Hepatocyte (in vitro differentiated cells): ENCODE measurements at regions not wholly inside any gene's neighbourhood (a gene's known extent, or its start where the extent isn't known, plus 50 kb on each side); places are given as distances from the start of the nearest gene placed in this dataset.

ENCODE experiments used
- CTCF ChIP-seq: fragments of 200-600 bp; sonication (generic); IDR thresholded peaks from 2 replicates; pipeline ENCODE4 v1.5.1; 2016; ENCODE audit warnings: antibody characterized with exemption, mild to moderate bottlenecking; ENCODE audit not compliant: poor library complexity
- EZH2phosphoT487 ChIP-seq: fragments of 200-600 bp; sonication (generic); IDR thresholded peaks from one replicate; pipeline ENCODE4 v1.6.1; 2018; ENCODE audit warnings: antibody characterized with exemption, mild to moderate bottlenecking, low read depth, moderate library complexity; ENCODE audit not compliant: unreplicated experiment, severe bottlenecking

DNA sequence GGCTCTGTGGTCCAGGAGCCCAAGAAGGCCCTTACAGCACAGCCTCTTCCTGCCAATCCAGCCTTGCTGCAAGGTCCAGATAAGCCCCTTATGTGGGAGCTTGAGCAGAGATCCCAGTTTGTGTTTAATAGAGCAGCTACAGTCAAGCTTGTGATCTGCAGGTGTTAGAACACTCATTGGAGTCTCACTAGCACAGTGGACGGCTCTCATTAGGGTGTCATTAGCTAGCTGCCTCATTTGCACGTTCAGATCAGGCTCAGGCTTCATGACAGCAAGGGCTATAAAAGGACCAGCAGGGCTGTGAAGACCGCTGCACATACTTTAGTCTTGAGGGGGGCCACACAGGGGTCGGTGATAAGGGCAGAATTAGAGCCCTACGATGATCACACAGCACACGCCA, 443.2 kb downstream of the RPS24 start:
- no peak for TF ChIP-seq CTCF
- TF ChIP-seq EZH2phosphoT487: no peak
